ENCODE measurements at regions not wholly inside any gene's neighbourhood (a gene's known extent, or its start where the extent isn't known, plus 50 kb on each side); places are given as distances from the start of the nearest gene placed in this dataset.

DNA sequence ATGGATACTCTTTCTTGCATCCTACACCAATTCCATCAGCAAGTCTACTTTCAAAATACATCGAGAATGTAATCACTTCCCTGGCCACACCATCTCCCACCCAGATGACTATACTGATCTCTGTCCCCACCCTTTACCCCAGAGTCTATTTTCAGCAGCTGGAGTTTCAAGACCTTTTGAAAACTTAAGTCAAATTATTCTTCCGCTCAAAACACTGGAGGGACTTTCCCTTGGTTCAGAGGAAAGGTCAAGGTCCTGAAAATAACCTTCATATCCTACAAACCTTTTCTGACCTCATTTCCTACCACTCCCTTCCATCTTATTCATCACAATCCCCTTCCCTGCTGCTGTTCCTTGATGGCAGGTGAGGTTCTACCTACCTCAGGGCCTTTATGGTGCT lies 58.8 kb upstream of the LYPD6 start:
- no peak for DNase-seq (ENCODE audit: low read depth)

DNA sequence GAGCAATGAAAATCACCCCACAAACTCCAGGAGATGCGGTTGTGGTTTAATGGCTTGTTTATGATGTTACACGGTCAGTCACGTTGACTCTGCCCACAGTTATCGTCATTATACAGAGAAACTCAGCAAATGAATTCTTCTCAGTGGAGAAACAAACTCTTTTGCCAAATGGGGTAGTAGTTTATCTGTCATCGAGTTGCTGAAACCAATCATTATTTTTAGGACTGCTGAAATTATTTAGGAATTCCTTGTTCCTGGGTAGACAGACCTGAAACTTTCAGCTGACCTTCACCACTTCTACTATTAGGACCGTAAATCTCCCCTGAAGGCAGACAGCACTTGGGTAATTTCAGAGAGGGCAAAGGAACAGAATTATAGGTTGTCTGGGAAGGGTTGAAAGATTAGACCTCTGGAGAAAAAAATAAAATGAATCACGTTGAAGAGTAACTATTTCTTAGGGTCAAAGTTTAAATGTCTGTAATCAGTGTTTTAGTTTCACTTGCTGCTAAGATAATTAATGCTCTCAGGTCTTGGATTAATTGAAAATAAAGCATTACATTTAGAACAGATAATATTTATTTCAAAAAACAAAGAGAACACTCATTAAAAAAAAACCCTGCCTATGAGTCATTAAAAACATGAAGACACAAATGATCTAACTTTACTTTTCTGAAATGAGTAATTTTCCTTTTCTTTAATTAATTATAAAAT lies 52.1 kb upstream of the LYPD6 start:
- peak; percentile 81 for DNase-seq (ENCODE audit: low read depth)

DNA sequence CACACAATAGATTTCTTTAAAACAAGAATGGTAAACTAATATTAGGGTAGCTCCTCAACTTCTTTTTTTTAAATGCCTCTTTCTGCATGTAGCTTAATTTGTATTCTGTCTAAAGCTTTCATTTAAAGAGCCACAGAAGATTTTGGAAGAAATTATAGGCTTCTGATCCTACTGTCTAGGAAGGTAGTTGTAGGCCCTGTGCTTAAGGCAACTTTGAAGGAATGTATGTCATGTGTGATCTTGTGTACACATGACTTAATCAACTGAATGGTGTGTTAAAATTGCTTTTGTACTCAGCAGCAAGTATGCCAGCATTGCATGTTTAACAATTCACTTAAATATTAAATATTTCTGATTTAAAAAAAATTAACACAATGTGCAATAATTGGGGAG lies 51.5 kb upstream of the LYPD6 start:
- no peak for DNase-seq (ENCODE audit: low read depth)
